HCT116 (cell line): ENCODE measurements at regions not wholly inside any gene's neighbourhood (a gene's known extent, or its start where the extent isn't known, plus 50 kb on each side); places are given as distances from the start of the nearest gene placed in this dataset.

ENCODE experiments used
- CTCF ChIP-seq, 3 experiments: fragments of 200-600 bp in 1 of 3; sonication (generic) in 1 of 3; IDR thresholded peaks in 2 of 3; conservative IDR thresholded peaks in 1 of 3; 2 replicates each; pipeline ENCODE4 v1.5.1; 2012 to 2017; ENCODE audit warnings: low read depth in 2 of 3, low read length in 2 of 3, antibody characterized with exemption in 1 of 3, borderline replicate concordance in 1 of 3, control low read depth in 1 of 3, mild to moderate bottlenecking in 1 of 3, mixed read lengths in 1 of 3, mixed run types in 1 of 3, moderate library complexity in 1 of 3; ENCODE audit not compliant: insufficient read depth in 1 of 3
- EGR1 ChIP-seq: IDR thresholded peaks from 2 replicates; pipeline ENCODE4 v1.6.1; 2012; ENCODE audit warnings: low read depth
- POLR2AphosphoS5 ChIP-seq: IDR thresholded peaks from 2 replicates; pipeline ENCODE4 v1.6.1; 2011; ENCODE audit warnings: mild to moderate bottlenecking, low read depth, low read length, moderate library complexity
- ZNF274 ChIP-seq: fragments of 200-500 bp; sonication (Bioruptor generic); IDR thresholded peaks from 2 replicates; pipeline ENCODE4 v1.6.1; 2014; ENCODE audit warnings: mild to moderate bottlenecking, low read depth, low read length, inconsistent platforms

GRCh38 chr6:8195714-8196102 is 93.4 kb upstream of the EEF1E1 start:
- TF ChIP-seq POLR2AphosphoS5 (no peak), CTCF (IDR thresholded peaks at IDR 0.05 in 2 of 3, conservative IDR thresholded peaks at IDR 0.05 in 1 of 3; ENCODE audit: borderline replicate concordance in 1 of 3, insufficient read depth in 1 of 3, low read depth in 2 of 3, low read length in 2 of 3) (0 out of 6 replicates have a peak, but pooled peaks of 1 of the 3 experiments have one; percentile 1), ZNF274 (no peak), EGR1 (no peak)
